GM18909 (cell line): ENCODE measurements at regions not wholly inside any gene's neighbourhood (a gene's known extent, or its start where the extent isn't known, plus 50 kb on each side); places are given as distances from the start of the nearest gene placed in this dataset.
"Not testable (repeated sequence)": the region's sequence is repeated elsewhere in the genome, so short reads cannot be mapped to it uniquely, and the experiment has no call there.

Experiments
- ATAC-seq: cut with Tn5 transposase; IDR thresholded peaks from one replicate; pipeline ENCODE4 v1.9.1; 2021; ENCODE audit warnings: mild to moderate bottlenecking; ENCODE audit not compliant: unreplicated experiment, poor library complexity

- no peak for ATAC-seq
Observed at GRCh38 chr3:117811786-117812185, 1102.2 kb downstream of the TUSC7 start.

DNA sequence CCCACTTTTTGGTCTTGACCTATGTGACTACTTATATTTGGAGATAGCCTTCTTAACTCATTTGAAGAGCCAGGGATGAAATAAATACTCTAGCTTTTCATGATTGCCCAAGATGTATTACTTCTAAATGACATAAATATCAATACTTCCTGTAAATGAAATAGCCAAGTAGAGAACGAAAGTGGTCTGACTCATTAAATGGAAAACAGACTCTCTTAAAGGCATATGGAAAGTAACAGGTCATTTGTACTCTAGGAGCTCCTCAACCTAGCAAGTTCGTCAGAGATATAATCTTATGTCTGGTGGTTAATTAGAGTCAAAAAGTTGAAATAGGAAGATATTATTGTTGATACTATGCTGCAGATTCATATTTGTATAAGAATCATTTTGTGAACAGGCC lies 1105.4 kb downstream of the TUSC7 start:
- no peak for ATAC-seq

DNA sequence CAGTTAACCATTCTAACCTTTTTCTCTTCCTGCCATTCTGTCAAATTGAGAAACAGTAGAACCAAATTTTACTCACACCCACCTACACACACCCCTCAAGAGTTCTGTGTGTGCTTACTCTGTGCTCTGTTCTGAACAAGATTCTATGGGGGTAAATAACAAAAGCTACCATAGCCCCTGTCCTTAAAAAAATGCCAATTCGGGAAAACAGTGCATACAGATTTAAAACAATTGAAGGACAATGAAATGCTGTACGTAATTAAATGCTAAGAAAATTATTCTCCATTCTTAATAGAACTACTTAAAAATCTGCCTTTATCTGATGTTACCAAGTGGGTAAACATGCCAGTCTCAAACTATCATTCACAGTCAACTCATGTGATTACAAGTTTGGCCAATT lies 1107.5 kb downstream of the TUSC7 start:
- ATAC-seq: no peak

DNA sequence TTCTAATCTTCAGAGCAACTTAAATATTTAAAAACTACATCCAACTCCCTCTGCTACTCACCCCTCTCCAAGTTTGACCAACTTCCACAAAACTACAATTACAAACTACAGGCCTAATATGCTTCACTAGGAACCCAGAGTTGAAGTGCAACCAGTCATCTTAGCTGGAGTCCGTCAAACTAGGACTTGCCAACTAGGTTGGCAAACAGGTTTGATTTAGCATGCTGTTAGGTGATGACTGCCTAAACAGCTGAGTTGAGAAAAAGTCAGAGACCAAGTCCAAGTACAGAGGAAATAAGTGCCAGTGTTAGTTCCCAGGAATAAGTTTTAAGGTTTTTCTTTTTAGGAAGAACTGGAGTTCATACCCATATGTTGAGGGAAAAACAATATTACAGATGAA lies 1109.0 kb downstream of the TUSC7 start:
- ATAC-seq: no peak

DNA sequence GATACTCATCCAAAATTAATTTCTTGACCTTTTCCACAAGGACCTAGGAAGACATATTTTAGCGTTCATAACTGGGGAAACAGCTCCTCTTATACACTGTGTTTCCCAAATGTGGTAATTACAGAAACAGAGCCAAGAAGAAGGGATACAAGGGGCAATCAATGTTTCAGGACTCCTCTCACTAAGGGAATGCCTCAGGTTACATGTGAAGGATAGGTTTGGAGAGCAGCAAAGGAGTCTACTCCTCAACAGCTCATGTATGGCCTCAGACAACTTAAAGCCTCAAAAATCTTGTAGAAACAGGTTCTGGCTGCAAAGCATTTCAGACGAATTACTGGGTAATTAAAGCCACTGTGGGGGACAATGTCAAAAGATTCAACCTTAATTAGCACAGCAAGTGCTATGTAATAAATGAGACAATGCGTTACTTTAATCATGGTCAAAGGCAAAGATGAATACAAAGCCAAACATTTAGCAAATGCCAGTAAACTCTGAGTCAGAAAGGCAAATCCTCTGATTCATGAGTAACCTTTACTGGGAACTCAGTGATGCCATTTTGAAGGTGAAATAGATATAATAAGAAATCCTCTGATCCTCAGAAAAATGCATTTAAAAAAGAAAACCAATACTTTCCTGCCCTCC lies 1111.2 kb downstream of the TUSC7 start:
- no peak for ATAC-seq

DNA sequence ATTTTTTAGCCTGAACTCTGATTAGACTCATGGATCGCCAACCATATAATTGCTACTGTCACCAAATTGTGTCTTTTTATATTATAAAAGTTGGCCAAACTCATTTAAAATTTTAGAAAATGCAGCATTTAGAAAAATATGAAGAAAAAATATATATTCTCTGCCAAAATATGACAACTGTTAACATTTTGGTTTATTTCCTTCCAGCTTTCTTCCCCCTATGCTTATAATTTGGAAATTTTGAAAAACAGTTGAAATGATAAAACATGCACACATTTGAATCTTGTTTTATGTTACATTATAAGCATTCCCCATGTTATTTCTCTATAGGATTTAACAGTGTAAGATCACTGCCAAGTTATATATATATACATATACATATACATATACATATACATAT lies 1112.8 kb downstream of the TUSC7 start:
- ATAC-seq: no peak

DNA sequence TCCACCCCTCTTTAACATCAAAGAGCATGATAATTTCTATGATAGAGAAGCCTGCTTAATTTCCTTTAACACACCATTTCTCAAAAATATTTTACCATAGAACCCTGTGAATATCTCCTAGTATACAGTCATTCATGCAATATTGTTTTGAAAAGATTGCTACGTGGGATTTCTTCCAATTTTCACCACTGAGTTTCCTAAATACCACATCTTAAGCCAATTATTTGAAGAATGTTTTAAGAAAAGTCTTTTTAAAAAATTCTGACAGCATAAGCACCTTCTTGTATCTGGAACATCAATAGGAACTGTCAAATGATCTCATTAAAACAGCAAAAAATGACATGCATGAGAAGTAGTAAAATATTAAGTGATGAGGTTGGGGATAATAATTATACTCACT lies 1126.7 kb downstream of the TUSC7 start:
- ATAC-seq: no peak

DNA sequence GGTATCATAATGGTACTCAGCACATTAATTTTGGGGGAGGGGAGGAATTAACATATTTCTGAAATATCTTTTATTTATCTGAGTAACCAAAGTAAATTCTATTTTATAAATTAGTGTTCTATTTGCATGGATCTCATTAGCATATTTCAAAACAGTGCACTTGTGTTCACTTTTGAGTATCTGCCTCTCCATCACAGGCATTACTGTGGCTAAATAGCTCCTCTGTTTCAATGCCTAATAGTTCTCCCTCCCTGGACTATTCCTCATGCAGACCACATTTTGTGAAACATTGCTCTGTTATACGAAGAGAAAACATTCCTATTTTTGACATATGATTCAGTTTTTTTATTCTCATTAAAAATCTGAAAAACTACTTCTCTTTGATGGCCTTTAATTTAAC lies 1127.8 kb downstream of the TUSC7 start:
- ATAC-seq: no peak

- ATAC-seq: no peak
Observed at GRCh38 chr3:117842086-117842485, 1132.5 kb downstream of the TUSC7 start.

DNA sequence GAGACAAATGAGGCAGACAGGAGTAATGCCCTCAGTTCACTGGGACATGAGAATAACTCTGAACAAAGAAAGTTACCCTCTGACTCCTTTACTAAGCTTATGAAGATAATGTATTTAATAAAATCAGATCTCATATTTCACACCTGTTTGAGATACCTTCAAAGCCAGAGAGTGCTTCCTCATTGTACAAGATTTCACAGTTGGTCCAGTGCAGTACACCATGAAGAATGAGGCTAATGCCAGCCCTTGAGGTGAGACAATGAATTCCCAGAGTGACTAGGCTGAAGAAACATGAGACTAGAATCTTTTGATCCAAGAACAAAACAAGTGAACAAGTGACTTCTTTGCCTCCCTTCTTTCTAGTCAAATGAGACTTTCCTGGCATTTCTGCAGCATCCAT lies 1133.8 kb downstream of the TUSC7 start:
- ATAC-seq: no peak

DNA sequence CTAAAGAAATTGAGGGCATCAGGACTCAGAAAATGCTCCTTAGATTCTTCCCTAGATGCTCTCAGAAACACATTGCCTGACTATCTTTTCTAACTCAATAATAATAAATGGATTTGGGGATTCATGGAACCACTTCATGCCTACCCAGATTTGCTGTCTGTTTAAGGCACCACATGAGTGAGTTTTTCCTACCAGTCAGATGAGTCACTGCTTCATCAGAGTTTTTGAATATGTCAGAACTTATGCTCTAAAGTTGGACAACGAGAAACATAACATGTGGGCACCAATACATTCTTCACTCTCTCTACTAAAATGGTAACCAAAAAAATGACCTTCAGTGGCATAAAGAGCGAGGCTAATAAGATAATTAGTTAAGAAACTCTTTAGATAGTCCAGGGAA lies 1135.1 kb downstream of the TUSC7 start:
- no peak for ATAC-seq

GRCh38 chr3:117846238-117846637 lies 1136.7 kb downstream of the TUSC7 start:
- ATAC-seq: no peak

- no peak for ATAC-seq
Observed at GRCh38 chr3:117848606-117849005, 1139.0 kb downstream of the TUSC7 start.

GRCh38 chr3:117853923-117854668 lies 1144.5 kb downstream of the TUSC7 start:
- no peak for ATAC-seq

DNA sequence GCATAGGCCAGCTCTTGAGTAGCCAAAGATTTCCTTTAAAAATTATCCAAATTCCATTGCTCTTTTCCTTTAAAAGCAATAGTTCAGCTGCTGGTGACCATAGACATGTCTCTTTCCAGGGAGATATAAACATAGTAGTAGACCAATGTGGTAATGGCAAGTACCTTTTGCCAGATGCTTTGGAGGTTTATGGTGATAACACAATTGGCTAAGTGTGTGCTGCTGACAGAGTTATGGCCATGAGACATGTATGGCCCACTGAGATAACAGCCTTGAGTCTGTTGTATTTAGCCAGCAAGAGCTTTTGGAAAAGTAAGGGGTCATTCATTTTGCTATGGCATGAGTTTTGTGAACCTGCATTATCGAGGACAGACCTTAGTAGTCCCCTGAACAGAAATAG lies 1146.8 kb downstream of the TUSC7 start:
- no peak for ATAC-seq

- no peak for ATAC-seq
Observed at GRCh38 chr3:117863146-117863545, 1153.6 kb downstream of the TUSC7 start.

- no peak for ATAC-seq
Observed at GRCh38 chr3:117865338-117865737, 1155.8 kb downstream of the TUSC7 start.

GRCh38 chr3:117868766-117869165 lies 1159.2 kb downstream of the TUSC7 start:
- ATAC-seq: no peak

DNA sequence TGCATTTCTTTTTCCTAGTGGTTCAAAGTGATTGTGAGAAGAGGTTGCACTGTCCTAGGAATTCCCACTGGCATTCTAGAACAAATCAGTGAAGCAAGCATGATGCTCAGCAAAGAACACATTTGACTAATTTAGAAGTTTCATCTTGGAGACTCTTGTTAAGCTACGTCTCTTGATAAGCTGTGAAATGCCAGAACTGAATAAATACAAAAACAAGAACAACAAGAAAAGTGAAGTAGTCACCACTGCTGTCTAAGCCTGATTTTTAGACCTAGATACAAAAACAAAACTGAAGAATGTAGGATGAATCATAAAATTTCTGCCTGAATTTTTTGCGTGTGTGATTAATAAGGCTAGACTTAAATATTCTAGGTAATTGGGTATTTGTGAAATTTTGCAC lies 1162.4 kb downstream of the TUSC7 start:
- no peak for ATAC-seq

- not testable (repeated sequence) for ATAC-seq
Observed at GRCh38 chr3:117872594-117873248, 1161.9 kb downstream of the IGSF11 start.

DNA sequence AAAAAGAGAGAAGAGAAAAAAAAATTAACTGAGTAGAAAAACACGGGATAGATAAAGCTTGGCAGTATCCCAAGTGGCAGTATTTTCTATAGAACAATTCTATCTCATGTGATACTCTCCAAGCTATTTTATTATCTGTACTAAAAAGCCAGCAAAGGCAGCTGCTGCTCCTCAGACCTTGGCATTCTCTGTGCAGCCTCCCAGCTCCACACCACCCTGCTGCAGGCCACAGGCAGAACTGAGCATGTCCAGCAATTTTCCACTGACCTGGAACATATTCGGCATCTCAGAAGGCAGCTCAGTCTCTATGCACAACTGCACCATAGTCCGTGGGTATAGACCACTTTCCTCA lies 1161.4 kb downstream of the IGSF11 start:
- no peak for ATAC-seq
